ENCODE measurements at regions not wholly inside any gene's neighbourhood (a gene's known extent, or its start where the extent isn't known, plus 50 kb on each side); places are given as distances from the start of the nearest gene placed in this dataset.
"Not testable (repeated sequence)": the region's sequence is repeated elsewhere in the genome, so short reads cannot be mapped to it uniquely, and the experiment has no call there.

GRCh38 chr9:80763536-80763935 lies 925.8 kb downstream of the TLE1 start:
- no peak for DNase-seq (ENCODE audit: low read depth in 2 of 2)

DNA sequence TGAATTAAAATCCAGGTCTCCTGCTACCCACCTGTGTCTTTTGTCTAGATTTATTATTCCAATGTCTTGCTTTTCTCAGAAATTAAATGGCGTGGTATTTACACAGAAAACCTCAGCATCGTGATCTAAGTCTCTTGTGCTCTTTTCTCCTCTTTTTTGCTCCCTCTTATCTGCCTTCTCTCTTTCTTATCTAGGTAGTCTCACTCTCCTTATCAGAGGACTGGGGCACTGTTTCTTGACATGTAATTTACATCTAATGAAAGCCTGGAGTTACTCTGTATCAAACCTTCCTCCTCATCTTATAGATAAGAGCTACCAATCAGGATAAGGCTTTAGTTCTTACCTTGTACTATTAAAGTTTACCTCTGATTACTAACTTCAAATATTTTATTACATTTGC lies 933.8 kb downstream of the TLE1 start:
- no peak for DNase-seq (ENCODE audit: low read depth in 2 of 2)

DNA sequence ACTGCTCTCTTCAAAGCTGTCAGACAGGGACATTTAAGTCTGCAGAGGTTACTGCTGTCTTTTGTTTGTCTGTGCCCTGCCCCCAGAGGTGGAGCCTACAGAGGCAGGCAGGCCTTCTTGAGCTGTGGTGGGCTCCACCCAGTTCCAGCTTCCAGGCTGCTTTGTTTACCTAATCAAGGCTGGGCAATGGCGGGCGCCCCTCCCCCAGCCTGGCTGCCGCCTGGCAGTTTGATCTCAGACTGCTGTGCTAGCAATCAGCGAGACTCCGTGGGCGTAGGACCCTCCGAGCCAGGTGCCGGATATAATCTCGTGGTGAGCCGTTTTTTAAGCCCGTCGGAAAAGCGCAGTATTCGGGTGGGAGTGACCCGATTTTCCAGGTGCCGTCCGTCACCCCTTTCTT lies 942.3 kb downstream of the TLE1 start:
- not testable (repeated sequence) for DNase-seq (ENCODE audit: low read depth in 2 of 2)

- no peak for DNase-seq (ENCODE audit: low read depth in 2 of 2)
Measured at GRCh38 chr9:80732506-80732905, 956.8 kb downstream of the TLE1 start.

DNA sequence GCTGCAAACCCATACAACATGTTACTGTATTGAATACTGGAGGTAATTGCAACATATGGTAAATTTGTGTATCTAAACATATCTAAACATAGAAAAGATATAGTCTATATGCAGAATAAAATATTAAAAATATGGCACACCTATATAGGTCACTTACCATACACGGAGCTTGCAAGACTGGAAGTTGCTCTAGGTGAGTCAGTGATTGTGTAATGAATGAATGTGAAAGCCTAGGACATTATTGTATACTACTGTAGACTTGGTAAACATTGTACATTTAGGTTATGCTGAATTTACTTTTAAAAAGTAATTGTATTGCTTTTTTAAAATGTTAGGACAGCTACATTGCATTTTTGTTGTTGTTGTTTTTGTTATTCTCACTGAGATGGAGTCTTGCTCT lies 968.8 kb downstream of the TLE1 start:
- no peak for DNase-seq (ENCODE audit: low read depth in 2 of 2)

DNA sequence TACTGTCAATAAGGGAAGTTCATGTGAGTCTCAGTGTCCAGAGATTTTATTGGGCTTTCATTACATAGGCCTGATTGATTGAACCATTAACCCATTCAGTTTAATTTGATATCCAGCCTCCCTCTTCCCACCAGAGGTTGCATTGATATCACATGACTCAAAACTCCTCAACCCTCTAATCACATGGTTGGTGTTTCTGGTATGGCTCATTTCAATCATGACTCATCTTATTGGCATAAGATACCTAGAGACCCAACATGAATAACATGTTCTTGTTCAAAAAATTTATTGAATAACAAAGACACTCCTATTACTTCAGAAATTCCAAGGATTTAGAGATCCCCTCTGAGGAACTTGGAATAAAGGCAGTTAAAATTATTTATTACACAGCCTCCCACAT lies 982.2 kb downstream of the TLE1 start:
- DNase-seq (ENCODE audit: low read depth in 2 of 2): no peak

DNA sequence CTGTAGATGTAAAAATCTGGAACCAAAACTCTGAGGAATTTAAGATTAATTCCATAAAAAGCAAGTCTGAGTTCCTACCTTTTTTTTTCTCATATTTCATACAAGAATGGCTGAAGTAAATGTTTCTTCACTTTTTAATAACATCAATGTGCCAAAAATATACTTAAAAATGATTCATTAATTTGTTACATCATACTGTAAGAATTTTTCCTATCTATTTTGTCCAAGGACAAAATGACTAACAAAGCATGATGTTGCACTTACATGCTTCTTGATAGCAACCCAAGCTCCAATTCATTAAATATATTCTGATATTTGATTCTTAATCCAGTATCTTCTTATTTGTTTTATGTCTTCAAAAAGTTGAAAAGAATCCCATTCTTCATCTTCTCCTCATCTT lies 988.3 kb downstream of the TLE1 start:
- no peak for DNase-seq (ENCODE audit: low read depth in 2 of 2)

GRCh38 chr9:80699511-80699998 lies 989.8 kb downstream of the TLE1 start:
- no peak for DNase-seq (ENCODE audit: low read depth in 2 of 2)

GRCh38 chr9:80698725-80699410 lies 990.5 kb downstream of the TLE1 start:
- DNase-seq (ENCODE audit: low read depth in 2 of 2): no peak

- DNase-seq (ENCODE audit: low read depth in 2 of 2): no peak
Measured at GRCh38 chr9:80692751-80693150, 996.6 kb downstream of the TLE1 start.

- no peak for DNase-seq (ENCODE audit: low read depth in 2 of 2)
Measured at GRCh38 chr9:80691229-80691628, 998.1 kb downstream of the TLE1 start.

DNA sequence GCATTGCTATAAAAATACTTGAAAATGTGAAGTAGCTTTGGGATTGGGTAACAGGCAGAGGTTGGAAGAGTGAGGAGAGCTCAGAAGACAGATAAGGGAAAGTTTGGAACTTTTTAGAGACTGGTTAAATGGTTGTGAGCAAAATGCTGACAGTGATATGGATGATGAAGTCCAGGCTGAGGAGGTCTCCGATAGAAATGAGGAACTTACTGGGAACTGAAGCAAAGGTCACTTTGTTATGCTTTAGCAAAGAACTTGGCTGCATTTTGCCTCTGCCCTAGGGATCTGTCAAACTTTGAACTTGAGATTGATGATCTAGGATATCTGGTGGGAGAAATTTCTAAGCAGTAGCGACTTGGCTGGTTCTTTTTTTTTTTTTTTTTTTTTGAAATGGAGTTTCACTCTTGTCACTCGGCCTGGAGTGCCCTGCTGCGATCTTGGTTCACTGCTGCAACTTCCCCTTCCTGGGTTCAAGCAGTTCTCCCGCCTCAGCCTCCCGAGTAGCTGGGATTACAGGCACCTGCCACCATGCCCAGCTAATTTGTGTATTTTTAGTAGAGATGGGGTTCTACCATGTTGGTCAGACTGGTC lies 998.9 kb downstream of the TLE1 start:
- DNase-seq (ENCODE audit: low read depth in 2 of 2): no peak

DNA sequence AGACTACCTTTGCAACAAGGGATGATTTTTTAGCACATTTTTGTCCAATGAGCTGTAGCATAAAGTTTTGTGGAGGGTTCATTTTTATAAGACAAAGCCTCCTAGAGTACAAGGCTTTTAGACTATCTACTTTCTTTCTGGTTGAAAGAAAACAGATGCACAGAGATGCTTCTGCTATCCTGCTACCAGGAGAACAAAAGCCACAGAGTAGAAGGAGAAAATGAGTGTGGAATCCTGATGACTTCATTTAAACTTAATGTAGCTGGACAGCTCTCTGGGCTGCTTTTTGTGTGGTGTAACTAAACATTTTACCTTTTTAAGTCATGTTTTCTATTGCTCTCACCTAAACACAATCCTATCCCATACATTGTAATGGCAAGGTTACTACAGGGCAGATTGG lies 1009.4 kb downstream of the TLE1 start:
- no peak for DNase-seq (ENCODE audit: low read depth in 2 of 2)

DNA sequence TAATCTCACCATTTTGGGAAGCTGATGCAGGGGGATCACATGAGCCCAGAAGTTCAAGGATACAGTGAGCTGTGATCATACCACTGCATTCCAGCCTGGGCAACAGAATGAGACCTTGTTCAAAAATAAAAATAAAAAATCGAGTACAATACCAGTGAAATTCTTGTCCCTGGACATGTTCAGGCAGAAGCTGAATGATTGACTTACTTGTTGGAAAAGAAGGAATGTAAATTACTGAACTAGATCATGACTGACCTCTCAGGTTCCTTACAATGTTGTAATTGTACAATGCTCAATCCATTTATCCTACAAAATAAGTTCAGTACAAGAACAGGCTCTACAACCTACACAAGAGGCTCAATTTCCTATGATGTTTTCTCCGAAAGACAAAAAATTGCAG lies 1010.4 kb downstream of the TLE1 start:
- no peak for DNase-seq (ENCODE audit: low read depth in 2 of 2)

- DNase-seq (ENCODE audit: low read depth in 2 of 2): no peak
Measured at GRCh38 chr9:80673496-80673895, 1015.9 kb downstream of the TLE1 start.

DNA sequence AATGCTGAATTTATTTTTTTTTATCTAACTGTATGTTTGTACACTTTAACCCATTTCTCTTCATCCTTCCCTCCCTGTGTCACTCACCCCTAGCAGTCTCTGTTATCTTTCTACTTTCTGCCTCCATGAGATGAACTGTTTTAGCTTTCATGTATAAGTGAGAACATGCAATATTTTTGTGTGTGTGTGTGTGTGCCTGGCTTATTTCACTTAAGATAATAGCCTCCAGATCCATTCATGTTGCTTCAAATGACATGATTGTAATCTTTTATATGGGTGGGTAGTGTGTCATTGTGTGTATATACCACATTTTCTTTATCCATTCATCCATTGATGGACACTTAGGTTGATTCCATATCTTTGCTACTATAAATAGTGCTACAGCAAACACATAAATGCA lies 1023.9 kb downstream of the TLE1 start:
- DNase-seq (ENCODE audit: low read depth in 2 of 2): no peak

DNA sequence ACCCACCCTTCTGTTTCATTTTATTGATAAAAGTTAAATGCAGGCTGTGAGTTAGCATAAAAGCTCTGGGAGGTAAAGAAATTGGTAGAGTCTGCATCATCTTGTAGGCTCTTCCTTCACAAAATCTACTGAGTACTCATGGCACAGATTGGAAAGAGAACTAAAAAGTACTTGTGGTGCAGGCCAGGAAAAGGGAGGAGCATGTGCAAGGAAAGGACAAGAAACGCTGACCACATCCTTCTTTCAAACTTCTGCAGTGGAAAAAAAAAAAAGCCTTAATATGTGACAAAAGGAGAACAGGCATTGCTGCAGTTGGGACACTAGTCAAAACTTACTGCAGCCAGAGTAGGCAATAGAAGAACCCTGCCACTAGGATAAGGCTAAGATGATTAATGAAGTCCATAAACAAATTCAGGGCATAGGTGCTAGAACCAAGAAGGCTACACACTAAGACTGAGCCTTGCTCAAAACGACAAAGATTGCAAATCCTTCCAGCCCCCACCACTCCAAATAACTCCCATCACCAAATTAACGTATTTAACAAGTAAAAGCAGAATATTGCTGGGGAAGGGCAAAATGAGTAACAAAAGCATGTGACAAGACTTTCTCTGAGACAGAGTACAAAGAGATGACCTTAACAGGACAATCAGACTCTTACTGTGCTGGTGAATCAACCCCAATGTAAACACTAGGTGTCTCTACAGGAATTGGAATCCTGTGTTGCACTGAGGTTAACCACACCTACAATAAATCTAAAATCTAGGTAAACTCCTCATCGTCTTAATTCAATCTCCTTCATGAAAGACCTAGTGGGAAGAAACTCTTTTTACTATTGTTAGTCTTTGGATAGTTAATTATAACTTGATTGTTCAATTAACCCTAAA lies 1024.8 kb downstream of the TLE1 start:
- DNase-seq (ENCODE audit: low read depth in 2 of 2): no peak

DNA sequence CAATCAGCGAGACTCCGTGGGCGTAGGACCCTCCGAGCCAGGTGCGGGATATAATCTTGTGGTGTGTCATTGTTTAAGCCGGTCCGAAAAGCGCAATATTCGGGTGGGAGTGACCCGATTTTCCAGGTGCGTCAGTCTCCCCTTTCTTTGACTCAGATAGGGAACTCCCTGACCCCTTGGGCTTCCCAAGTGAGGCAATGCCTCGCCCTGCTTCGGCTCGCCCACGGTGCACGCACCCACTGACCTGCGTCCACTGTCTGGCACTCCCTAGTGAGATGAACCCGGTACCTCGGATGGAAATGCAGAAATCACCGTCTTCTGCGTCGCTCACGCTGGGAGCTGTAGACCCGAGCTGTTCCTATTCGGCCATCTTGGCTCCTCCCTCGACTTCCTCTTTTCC lies 1029.6 kb downstream of the TLE1 start:
- not testable (repeated sequence) for DNase-seq (ENCODE audit: low read depth in 2 of 2)

DNA sequence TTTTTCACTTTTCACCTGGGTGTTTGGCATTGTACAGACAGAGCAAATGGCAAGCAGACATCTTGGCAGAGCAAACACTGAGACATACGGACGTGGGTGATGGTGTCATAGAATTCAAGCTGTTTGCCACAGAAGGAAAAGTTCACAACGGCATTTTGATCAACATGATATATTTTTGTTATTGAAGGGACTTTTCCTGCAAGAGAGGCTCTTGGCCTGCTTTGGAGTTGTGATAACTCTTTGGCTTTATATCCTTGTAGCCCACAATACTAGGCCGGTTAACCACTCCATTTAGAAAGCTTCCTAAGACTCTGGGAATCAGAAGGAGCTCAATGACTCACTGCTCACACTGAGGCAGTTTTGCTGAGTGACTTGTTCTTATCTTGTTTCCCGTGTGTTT lies 1038.3 kb downstream of the TLE1 start:
- DNase-seq (ENCODE audit: low read depth in 2 of 2): no peak

- DNase-seq (ENCODE audit: low read depth in 2 of 2): no peak
Measured at GRCh38 chr9:80649496-80649895, 1039.9 kb downstream of the TLE1 start.

- no peak for DNase-seq (ENCODE audit: low read depth in 2 of 2)
Measured at GRCh38 chr9:80649001-80649420, 1040.3 kb downstream of the TLE1 start.

GRCh38 chr9:80648336-80648735 lies 1041.0 kb downstream of the TLE1 start:
- DNase-seq (ENCODE audit: low read depth in 2 of 2): no peak

DNA sequence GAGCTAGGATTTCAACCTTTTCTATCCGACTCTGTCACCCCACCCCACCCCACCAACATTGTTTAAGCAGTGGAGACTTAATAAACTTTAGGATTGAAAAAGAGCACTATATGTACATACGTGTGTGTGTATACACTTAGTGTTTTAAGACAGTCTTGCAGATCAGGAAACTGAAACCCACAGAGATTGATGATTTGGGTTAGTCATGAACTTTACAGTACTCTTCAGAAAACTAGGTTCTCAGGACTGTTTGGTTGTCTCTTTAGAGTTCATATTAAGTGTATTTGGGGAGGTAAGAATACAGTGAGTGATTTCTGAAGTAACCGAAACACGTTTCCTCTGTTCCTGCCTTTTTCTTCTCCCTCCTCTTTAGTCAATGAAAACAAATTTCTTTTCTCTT lies 1043.1 kb downstream of the TLE1 start:
- no peak for DNase-seq (ENCODE audit: low read depth in 2 of 2)

Data from activated CD4-positive, alpha-beta T cell treated with anti-CD3 and anti-CD28 coated beads for 24 hours (primary cell).